H1 (cell line): ENCODE measurements at regions not wholly inside any gene's neighbourhood (a gene's known extent, or its start where the extent isn't known, plus 50 kb on each side); places are given as distances from the start of the nearest gene placed in this dataset.

Experiments used
- CTCF ChIA-PET: fragments of 300-600 bp; sonication (Branson Sonifier 250); formaldehyde crosslinking; loops from one replicate; lab custom pipeline; 2021; ENCODE audit not compliant: partially characterized antibody; lab: Charles Lee
- POLR2A ChIA-PET: fragments of 300-600 bp; sonication (Branson Sonifier 250); formaldehyde crosslinking; loops from one replicate; lab custom pipeline; 2021; ENCODE audit warnings: inconsistent platforms; ENCODE audit not compliant: partially characterized antibody; lab: Charles Lee
- DNase-seq, 2 experiments: peaks; one replicate each; pipeline versions ENCODE4 v3.0.0 to v3.0.0-alpha.2; 2010 to 2022; ENCODE audit warnings: low spot score in 2 of 2, low read depth in 1 of 2, mixed read lengths in 1 of 2
- FAIRE-seq: peaks from 2 replicates; lab custom pipeline; 2011; peaks lifted over from hg19 to GRCh38; lab: Jason Lieb, UNC
- H2AFZ ChIP-seq: 2 replicates; pipeline ENCODE4 v1.8.1; 2012; ENCODE audit warnings: low read length, inconsistent platforms
- H2AK5ac ChIP-seq: 2 replicates; pipeline ENCODE4 v1.6.1; 2013; ENCODE audit warnings: low read depth, low read length
- H2BK120ac ChIP-seq: replicated peaks from 2 replicates; pipeline ENCODE3; 2013; ENCODE audit warnings: low read depth, low read length, inconsistent platforms
- H2BK12ac ChIP-seq: 2 replicates; pipeline ENCODE4 v1.6.1; 2013; ENCODE audit warnings: low read depth, low read length
- H2BK15ac ChIP-seq: 2 replicates; pipeline ENCODE4 v1.6.1; 2013; ENCODE audit warnings: low read length
- H2BK20ac ChIP-seq: 2 replicates; pipeline ENCODE4 v1.6.1; 2013; ENCODE audit warnings: low read length
- H2BK5ac ChIP-seq: 2 replicates; pipeline ENCODE4 v1.6.1; 2013; ENCODE audit warnings: low read depth, low read length
- H3K14ac ChIP-seq: 2 replicates; pipeline ENCODE4 v1.6.1; 2013; ENCODE audit warnings: inconsistent platforms; ENCODE audit not compliant: insufficient read length
- H3K18ac ChIP-seq: 2 replicates; pipeline ENCODE4 v1.6.1; 2013; ENCODE audit warnings: low read length; ENCODE audit errors: extremely low read depth
- H3K23ac ChIP-seq: 2 replicates; pipeline ENCODE4 v1.6.1; 2013; ENCODE audit warnings: inconsistent platforms; ENCODE audit not compliant: insufficient read length
- H3K23me2 ChIP-seq: 2 replicates; pipeline ENCODE4 v1.6.1; 2013; ENCODE audit warnings: low read depth, low read length
- H3K27ac ChIP-seq: 2 replicates; pipeline ENCODE4 v1.6.1; 2011; ENCODE audit warnings: low read depth, low read length, inconsistent platforms
- H3K27me3 ChIP-seq, 4 experiments: replicated peaks in 1 of 4; 1 replicate in 1 of 4; 2 replicates in 3 of 4; pipeline versions ENCODE4 v1.6.1 to v1.8.1; 2011 to 2013; ENCODE audit warnings: low read length in 3 of 4, mild to moderate bottlenecking in 3 of 4, inconsistent platforms in 2 of 4, mixed read lengths in 2 of 4, moderate library complexity in 1 of 4; ENCODE audit not compliant: control insufficient read depth in 3 of 4, insufficient read depth in 3 of 4; ENCODE audit errors: extremely low read depth in 1 of 4
- H3K36me3 ChIP-seq, 4 experiments: 2 replicates each; pipeline versions ENCODE4 v1.6.1 to v1.8.1; 2011 to 2013; ENCODE audit warnings: mild to moderate bottlenecking in 4 of 4, low read length in 3 of 4, moderate library complexity in 2 of 4, control low read depth in 1 of 4, inconsistent platforms in 1 of 4; ENCODE audit not compliant: insufficient read depth in 4 of 4, control insufficient read depth in 2 of 4
- H3K4ac ChIP-seq: replicated peaks from 2 replicates; pipeline ENCODE3; 2013; ENCODE audit warnings: low read length, low read depth, mixed read lengths, inconsistent platforms; ENCODE audit not compliant: insufficient read length
- H3K4me1 ChIP-seq, 4 experiments: replicated peaks in 1 of 4; 1 replicate in 1 of 4; 2 replicates in 3 of 4; pipeline versions ENCODE4 v1.6.1 to v1.8.1; 2011 to 2013; ENCODE audit warnings: low read length in 3 of 4, inconsistent platforms in 2 of 4, mixed read lengths in 1 of 4; ENCODE audit not compliant: insufficient read depth in 4 of 4, control insufficient read depth in 3 of 4
- H3K4me2 ChIP-seq, 2 experiments: 2 replicates each; pipeline versions ENCODE4 v1.6.1 to v1.8.1; 2011 to 2013; ENCODE audit warnings: low read depth in 2 of 2, low read length in 2 of 2, control low read depth in 1 of 2, inconsistent platforms in 1 of 2, mild to moderate bottlenecking in 1 of 2; ENCODE audit not compliant: insufficient read depth in 1 of 2
- H3K4me3 ChIP-seq, 4 experiments: fragments of 200-600, 300-600 bp in 1 of 4; sonication (generic), shearing (Covaris generic), sonication (Bioruptor Twin) in 1 of 4; 2 replicates each; pipeline versions ENCODE4 v1.5.1 to v1.8.1; 2011 to 2016; ENCODE audit warnings: low read length in 4 of 4, low read depth in 3 of 4, control low read depth in 2 of 4, inconsistent platforms in 2 of 4, mild to moderate bottlenecking in 2 of 4, mixed read lengths in 1 of 4, moderate library complexity in 1 of 4; ENCODE audit not compliant: insufficient read depth in 2 of 4; ENCODE audit errors: extremely low read depth in 1 of 4
- H3K56ac ChIP-seq: replicated peaks from 2 replicates; pipeline ENCODE3; 2013; ENCODE audit warnings: low read depth, mild to moderate bottlenecking, mixed read lengths, low read length, inconsistent platforms; ENCODE audit not compliant: insufficient read length
- H3K79me1 ChIP-seq: 2 replicates; pipeline ENCODE4 v1.6.1; 2013; ENCODE audit warnings: low read depth, low read length, control low read depth
- H3K79me2 ChIP-seq, 2 experiments: 2 replicates each; pipeline versions ENCODE4 v1.6.1 to v1.8.1; 2012 to 2013; ENCODE audit warnings: low read length in 2 of 2, mild to moderate bottlenecking in 2 of 2, inconsistent platforms in 1 of 2; ENCODE audit not compliant: insufficient read depth in 2 of 2, control insufficient read depth in 1 of 2
- H3K9ac ChIP-seq, 4 experiments: replicated peaks in 1 of 4; 1 replicate in 1 of 4; 2 replicates in 3 of 4; pipeline versions ENCODE4 v1.6.1 to v1.8.1; 2011 to 2013; ENCODE audit warnings: low read depth in 3 of 4, low read length in 3 of 4, control low read depth in 2 of 4, mild to moderate bottlenecking in 2 of 4, moderate library complexity in 2 of 4, inconsistent platforms in 1 of 4; ENCODE audit errors: extremely low read depth in 1 of 4
- H3K9me3 ChIP-seq, 2 experiments: 2 replicates each; pipeline versions ENCODE4 v1.6.1 to v1.8.1; 2012 to 2013; ENCODE audit warnings: mild to moderate bottlenecking in 2 of 2, moderate library complexity in 2 of 2, control low read depth in 1 of 2, inconsistent platforms in 1 of 2, low read depth in 1 of 2, low read length in 1 of 2, mixed read lengths in 1 of 2; ENCODE audit not compliant: insufficient read depth in 2 of 2
- H4K20me1 ChIP-seq, 2 experiments: replicated peaks in 1 of 2; 2 replicates each; pipeline versions ENCODE3 to v1.8.1; 2011 to 2013; ENCODE audit warnings: inconsistent platforms in 2 of 2, low read length in 2 of 2, mild to moderate bottlenecking in 1 of 2; ENCODE audit not compliant: insufficient read depth in 2 of 2, control insufficient read depth in 1 of 2
- H4K5ac ChIP-seq: 2 replicates; pipeline ENCODE4 v1.6.1; 2013; ENCODE audit warnings: low read length, low read depth, mixed read lengths, inconsistent platforms; ENCODE audit not compliant: insufficient read length
- H4K8ac ChIP-seq: 2 replicates; pipeline ENCODE4 v1.8.0; 2013; ENCODE audit warnings: mild to moderate bottlenecking, moderate library complexity, low read length, inconsistent platforms; ENCODE audit not compliant: insufficient read depth; ENCODE audit errors: extremely low read depth
- H4K91ac ChIP-seq: replicated peaks from 2 replicates; pipeline ENCODE3; 2013; ENCODE audit warnings: low read length, mixed read lengths, inconsistent platforms; ENCODE audit not compliant: insufficient read length
- MAFK ChIP-seq: IDR thresholded peaks from 2 replicates; pipeline ENCODE4 v1.6.1; 2012; ENCODE audit warnings: low read depth, mild to moderate bottlenecking, improper control_type of control experiment, low read length
- WGBS, 2 experiments: shearing (Covaris generic) in 1 of 2; methylation state at CpG; one replicate each; pipeline versions ENCODE4 v1.1.6 to v1.1.7; 2013 to 2015; ENCODE audit warnings: low lambda C conversion rate in 2 of 2, mixed read lengths in 2 of 2, inconsistent platforms in 1 of 2, low coverage in 1 of 2, missing lambda C conversion rate in 1 of 2; ENCODE audit not compliant: insufficient replicate concordance in 2 of 2, insufficient coverage in 1 of 2, insufficient read length in 1 of 2; ENCODE audit errors: extremely low coverage in 1 of 2, missing lambda C conversion rate in 1 of 2; 5-methylcytosine and 5-hydroxymethylcytosine counted together

GRCh38 chr5:166369807-166370206 is 1921.6 kb upstream of the WWC1 start:
- CTCF ChIA-PET: interaction anchor here (0.8 kb wide), 1 partner anchor 28 kb away, joined by 3 read pairs; no protein-coding TSS in a partner anchor
- Histone ChIP-seq H3K9me3 (no peaks in the 10 kb centered on the region), H3K4me1 (peaks cover 0 to 6% (median 2%) of the 10 kb centered on the region in 4 experiments; a peak in 1 of 7 replicates), H3K79me2 (no peaks in the 10 kb centered on the region), H3K18ac (no peak overlapping the region), H3K23me2 (no peaks in the 10 kb centered on the region), H4K8ac (no peak overlapping the region), H2BK12ac (no peak overlapping the region), H3K56ac (no peak overlapping the region), H4K5ac (no peak overlapping the region), H3K23ac (no peak overlapping the region), H2BK5ac (no peak overlapping the region), H3K4me3 (no peak overlapping the region), H2BK20ac (no peak overlapping the region), H3K9ac (no peak overlapping the region), H4K20me1 (no peaks in the 10 kb centered on the region), H2AK5ac (no peak overlapping the region), H3K79me1 (no peaks in the 10 kb centered on the region), H2BK15ac (no peak overlapping the region), H4K91ac (no peak overlapping the region), H3K14ac (no peak overlapping the region), H3K27ac (no peak overlapping the region), H2AFZ (no peak overlapping the region), H2BK120ac (no peak overlapping the region), H3K4me2 (no peak overlapping the region), H3K27me3 (no peaks in the 10 kb centered on the region), H3K4ac (no peak overlapping the region), H3K36me3 (no peaks in the 10 kb centered on the region)
- FAIRE-seq: no peak
- POLR2A ChIA-PET: no interaction called here
- WGBS, 2 experiments: 30% methylated on average over 2 of the region's 2 CpGs; no CpG with 5 or more reads in 1 of the 2 experiments
- no peak for DNase-seq
- no peak for TF ChIP-seq MAFK
